HG03095 (cell line): ENCODE measurements at regions not wholly inside any gene's neighbourhood (a gene's known extent, or its start where the extent isn't known, plus 50 kb on each side); places are given as distances from the start of the nearest gene placed in this dataset.

Experiments
- ATAC-seq: cut with Tn5 transposase; IDR thresholded peaks from one replicate; pipeline ENCODE4 v1.9.1; 2021; ENCODE audit warnings: moderate library complexity; ENCODE audit not compliant: unreplicated experiment

- ATAC-seq: no peak
Measured at GRCh38 chr12:89257340-89257739, 95.0 kb downstream of the DUSP6 start.

- ATAC-seq: no peak
Measured at GRCh38 chr12:89256060-89256459, 96.2 kb downstream of the DUSP6 start.

GRCh38 chr12:89253488-89253887 is 98.8 kb downstream of the DUSP6 start:
- ATAC-seq: no peak

GRCh38 chr12:89252284-89252683 is 100.0 kb downstream of the DUSP6 start:
- ATAC-seq: no peak

DNA sequence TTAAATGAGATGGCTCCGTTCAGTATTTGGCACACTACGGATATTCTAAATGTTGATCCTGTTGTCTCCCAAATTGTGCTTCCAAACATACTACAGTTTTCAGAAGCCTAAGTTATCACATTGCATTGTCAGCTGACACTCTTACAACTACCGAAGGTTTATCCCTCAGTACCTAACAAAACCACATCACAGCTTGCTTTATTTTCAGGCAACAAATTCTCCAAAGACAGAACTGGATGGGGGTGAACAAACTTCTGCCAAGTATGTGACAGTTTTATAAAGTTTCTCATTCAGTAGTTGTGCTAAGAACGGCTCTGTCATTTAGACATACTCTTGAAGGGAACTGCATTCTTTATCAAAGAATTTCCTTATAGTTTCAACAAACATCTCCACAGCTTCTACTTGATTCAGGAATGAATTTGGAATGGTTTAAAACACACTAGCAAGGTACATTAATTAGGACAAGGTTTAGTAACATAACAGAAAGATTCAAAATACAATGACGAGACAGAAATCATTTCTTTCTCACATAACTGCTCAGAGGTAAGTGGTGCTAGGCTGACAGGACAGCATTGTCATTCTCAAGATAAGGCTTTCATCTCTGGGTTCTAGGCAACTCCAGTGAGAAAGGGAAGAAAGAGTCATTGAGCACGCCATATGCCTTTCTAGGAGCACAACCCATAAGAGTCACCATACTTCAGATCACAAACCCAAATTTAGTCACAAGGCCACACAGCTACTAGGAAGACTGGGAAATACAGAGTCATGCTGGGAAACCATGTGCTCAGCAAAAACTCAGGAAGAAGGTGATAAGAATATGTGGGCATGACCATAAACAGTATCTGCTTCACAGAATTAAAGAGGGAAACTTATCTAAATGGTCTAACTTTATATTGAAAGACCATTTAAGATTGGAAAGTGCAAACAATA is 100.7 kb downstream of the DUSP6 start:
- no peak for ATAC-seq

- no peak for ATAC-seq
Measured at GRCh38 chr12:89250636-89251035, 101.7 kb downstream of the DUSP6 start.

DNA sequence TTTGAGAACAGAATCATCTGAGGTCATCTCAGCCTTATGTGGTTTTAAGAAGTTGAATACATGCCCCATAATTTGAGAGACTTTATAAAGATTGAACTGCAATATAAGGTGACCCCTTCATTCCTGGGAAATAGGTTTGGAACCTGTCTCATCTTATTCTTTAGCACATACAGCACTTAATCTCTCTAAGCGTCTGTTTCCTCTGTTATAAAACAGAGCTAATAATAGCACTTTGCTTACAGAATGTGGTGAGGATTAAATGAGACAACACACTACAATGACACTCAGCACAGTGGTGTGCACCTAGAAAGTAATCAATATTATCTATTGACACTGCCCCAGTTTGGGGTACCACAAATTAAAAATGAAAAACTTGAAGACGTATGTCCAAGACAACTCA is 102.1 kb downstream of the DUSP6 start:
- no peak for ATAC-seq

DNA sequence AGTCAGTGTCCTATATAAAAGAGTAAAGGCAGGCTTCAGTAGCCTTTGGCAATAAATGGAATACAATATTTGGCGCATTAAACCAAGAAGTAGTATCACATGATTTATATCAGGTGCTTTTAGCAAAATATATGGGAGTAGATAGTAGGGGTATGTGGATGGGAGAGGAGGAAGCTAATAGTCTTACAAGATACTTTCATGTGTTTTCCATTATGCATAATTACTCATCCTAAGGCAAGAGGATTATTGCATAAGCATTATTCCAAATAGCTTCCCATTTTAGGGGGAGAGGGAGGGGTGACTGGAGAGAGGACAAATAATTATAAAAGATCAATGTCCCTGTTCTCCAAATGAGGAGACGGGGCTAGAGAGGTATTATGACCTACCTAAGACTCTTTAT is 104.3 kb downstream of the DUSP6 start:
- no peak for ATAC-seq

DNA sequence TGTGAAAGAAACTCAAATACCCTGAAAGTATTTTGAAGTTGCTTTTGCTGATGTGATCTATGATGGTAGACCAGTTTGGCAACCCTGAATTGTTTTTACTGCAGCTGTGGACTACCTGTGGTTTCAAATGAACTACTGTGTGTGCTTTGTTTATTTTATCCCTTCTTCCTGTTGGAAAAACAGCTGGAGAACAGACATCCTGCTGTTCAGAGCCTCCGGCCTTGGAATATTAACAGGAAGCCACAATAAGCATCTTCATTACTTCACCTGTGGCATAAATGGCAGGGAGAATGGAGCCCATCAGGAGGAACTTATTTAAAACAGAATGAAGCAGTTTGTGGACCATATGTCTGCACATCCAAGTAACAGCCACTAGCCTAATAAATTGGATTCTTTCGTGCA is 104.8 kb downstream of the DUSP6 start:
- ATAC-seq: no peak

GRCh38 chr12:89245090-89245489 is 107.2 kb downstream of the DUSP6 start:
- no peak for ATAC-seq

GRCh38 chr12:89244536-89244935 is 107.8 kb downstream of the DUSP6 start:
- ATAC-seq: peak; percentile 60

DNA sequence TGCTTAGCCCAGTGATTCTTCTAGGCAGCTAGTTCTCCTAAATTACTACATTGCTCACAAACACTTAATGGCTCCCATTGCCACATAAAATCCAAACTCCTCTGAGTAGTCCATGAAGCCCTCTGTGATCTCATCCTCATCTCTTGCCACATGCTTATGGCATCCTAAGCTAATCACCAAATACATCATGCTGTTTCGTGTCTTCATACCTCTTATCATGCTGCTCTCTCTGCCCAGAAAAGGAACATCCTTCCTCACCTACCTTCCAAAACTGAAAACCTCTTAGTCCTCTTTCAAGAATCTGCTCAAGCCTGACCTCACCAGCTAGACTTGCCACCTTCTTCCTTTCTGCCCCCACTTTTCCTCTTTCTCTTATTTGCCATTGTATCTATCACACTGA is 108.5 kb downstream of the DUSP6 start:
- no peak for ATAC-seq

DNA sequence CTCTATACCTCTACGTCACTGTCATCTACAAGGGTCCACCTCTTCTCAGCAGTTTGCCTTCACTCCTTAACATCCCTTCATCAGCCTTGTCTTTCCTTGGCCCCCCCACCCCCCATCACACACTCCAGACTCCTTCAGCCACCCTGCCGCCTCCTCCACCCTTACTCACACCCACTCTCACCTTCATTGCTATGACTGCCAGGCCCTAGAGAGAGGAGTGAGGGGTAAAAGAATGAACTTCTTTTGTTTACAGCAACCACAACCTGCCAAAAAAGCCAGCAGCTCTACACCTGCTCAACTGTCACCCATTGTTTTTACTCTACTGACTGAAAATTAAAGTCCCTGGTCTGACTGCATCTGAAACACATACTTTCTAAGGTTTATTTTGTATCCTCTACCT is 112.8 kb downstream of the DUSP6 start:
- no peak for ATAC-seq

- no peak for ATAC-seq
Measured at GRCh38 chr12:89238593-89238992, 113.7 kb downstream of the DUSP6 start.

GRCh38 chr12:89237763-89238162 is 114.5 kb downstream of the DUSP6 start:
- ATAC-seq: no peak

DNA sequence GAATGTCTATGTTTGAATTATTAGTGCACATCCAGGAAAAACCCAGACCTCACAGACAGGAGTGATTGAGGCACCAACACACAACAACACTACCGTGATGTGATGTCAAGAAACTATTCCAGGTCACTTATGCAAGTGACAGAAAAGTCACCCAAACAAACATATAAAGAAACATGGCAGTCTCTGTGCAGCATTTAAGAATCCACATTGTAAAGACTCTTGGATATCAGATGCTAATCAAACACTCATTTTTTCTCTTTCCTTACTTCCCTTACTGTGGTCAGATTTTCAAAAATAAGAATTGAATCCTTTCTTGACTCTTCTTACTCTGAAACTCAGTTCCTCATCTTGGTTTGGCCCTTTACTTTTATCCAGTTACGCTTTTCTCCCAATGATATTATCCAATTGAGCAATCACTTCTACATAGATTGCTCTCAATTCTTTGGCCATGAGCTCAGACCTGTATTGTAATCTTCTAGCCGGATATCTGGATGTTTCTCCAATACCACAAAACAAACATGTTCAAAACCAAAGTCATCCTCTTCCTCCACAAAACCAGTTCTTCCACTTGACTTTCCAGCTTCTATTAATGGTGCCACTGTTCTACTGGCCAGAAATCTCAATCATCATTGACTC is 115.4 kb downstream of the DUSP6 start:
- ATAC-seq: no peak

DNA sequence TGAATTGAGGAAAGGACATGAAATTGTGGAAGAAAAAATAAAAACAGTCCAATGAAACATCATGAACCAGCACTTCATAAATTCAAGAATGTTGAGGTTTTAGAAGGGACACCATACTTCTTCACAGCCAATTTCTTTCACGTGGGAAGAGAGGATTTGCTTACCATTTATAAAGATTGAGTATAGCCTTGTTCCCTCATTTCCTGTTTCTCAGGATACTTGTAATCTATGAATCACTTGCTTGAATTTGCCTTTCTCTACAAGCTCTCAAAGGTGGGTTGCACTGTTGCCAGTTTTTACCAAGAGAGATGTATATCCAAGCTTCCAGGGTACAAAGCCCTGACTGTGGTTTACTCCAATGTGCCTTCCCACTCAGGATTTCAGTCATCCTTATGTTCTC is 116.1 kb downstream of the DUSP6 start:
- ATAC-seq: no peak

GRCh38 chr12:89235189-89235993 is 116.9 kb downstream of the DUSP6 start:
- no peak for ATAC-seq

DNA sequence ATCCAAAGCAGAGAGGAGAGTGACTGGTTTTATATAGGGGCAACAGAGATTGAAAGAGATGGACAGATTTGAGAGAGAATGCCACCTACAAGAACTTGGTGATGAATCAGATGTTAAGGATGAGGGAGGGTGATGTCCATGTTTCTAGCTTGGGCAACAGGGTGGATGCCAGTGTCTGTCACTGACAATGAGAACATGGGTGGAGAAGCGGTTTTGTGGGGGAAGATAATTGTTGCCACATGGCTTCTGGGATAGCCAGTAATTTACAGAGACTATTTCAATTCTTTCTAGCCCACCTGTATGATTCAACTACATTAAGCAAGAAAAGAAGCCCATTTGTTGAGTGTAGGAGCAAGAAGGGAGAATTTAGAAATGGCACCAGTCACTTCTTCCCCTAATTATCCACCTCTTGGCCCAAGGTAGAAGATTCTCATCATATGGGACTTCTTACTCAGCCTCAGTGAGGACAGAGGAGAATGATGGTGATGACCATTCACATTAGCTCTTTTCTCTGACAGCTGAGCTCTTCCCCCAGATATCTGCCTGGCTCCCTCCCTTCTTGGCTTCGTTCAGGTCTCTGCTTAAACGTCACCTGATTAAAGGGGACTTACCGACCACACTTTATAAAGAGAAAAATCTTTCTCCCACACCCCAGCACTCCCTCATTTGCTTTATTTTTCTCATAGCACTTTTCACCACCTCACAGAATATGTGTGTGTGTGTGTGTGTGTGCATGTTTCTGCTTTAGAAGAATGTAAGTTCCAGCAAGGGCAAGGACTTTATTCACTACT is 117.8 kb downstream of the DUSP6 start:
- no peak for ATAC-seq

DNA sequence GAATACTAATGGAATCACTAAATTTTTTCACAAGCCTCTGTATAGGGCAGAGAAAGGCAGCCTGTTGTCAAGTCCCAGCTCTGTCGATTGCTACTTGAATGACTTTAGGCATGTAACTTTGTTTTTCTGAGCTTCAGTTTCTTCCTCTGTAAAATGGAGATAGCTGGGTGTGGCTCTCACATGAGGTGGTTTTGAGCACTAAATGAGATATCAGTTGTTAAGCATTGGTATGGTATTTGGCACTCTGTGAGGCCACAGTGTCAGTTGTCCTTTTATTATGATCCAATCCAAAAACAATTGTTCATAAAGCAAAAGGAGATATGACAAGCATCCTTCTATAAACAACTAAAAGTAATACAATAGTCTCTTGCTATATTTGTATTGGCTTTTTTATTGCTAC is 120.6 kb downstream of the DUSP6 start:
- ATAC-seq: no peak
